ENCODE measurements at regions not wholly inside any gene's neighbourhood (a gene's known extent, or its start where the extent isn't known, plus 50 kb on each side); places are given as distances from the start of the nearest gene placed in this dataset.
A peak's percentile ranks its signal among the peaks of the same experiment; 100 is the strongest.
"Not testable (repeated sequence)": the region's sequence is repeated elsewhere in the genome, so short reads cannot be mapped to it uniquely, and the experiment has no call there.

GRCh38 chr7:114294036-114294435, 120.6 kb upstream of the FOXP2 start:
- Histone ChIP-seq H3K36me3 (no peaks in the 10 kb centered on the region), H3K4me2 (peak overlapping the region in 1 of 11 experiments; percentile 7; a peak in 1 of 22 replicates), H3K4me1 (peaks cover 0 to 24% (median 4%) of the 10 kb centered on the region in 10 experiments; a peak in 8 of 20 replicates), H3K4me3 (no peak overlapping the region), H3K9me3 (replicated peaks in 1 of 11) (peaks cover 0 to 6% (median 0%) of the 10 kb centered on the region in 11 experiments; a peak in 1 of 22 replicates), H3K27me3 (no peaks in the 10 kb centered on the region), H4K20me1 (no peaks in the 10 kb centered on the region), H3K9ac (no peak overlapping the region), H3K27ac (no peak overlapping the region)
- TF ChIP-seq Cebpa-rat (IDR thresholded peaks at IDR 0.05), result no peak

GRCh38 chr7:114293289-114294012, 121.2 kb upstream of the FOXP2 start:
- peak overlapping the region in 4 of 11 experiments; percentile 7 to 45 (median 19); a peak in 5 of 22 replicates for H3K4me2 ChIP-seq

GRCh38 chr7:114279901-114280300, 134.7 kb upstream of the FOXP2 start:
- TF ChIP-seq Cebpa-rat (IDR thresholded peaks at IDR 0.05), result no peak
- Histone ChIP-seq H3K9me3 (replicated peaks in 1 of 11) (no peaks in the 10 kb centered on the region), H3K36me3 (no peaks in the 10 kb centered on the region), H3K27ac (no peak overlapping the region), H3K27me3 (no peaks in the 10 kb centered on the region), H3K4me1 (no peaks in the 10 kb centered on the region), H3K4me2 (no peak overlapping the region), H3K4me3 (no peak overlapping the region), H4K20me1 (no peaks in the 10 kb centered on the region), H3K9ac (no peak overlapping the region)

More at GRCh38 chr7:114293289-114294012, 121.2 kb upstream of the FOXP2 start:
- H3K36me3 ChIP-seq, result no peaks in the 10 kb centered on the region
- no peaks in the 10 kb centered on the region for H4K20me1 ChIP-seq
- peak overlapping the region in 2 of 11 experiments; percentile 24 to 42; a peak in 3 of 22 replicates for H3K27ac ChIP-seq
- TF ChIP-seq Cebpa-rat (IDR thresholded peaks at IDR 0.05), result no peak
- H3K27me3 ChIP-seq, result no peaks in the 10 kb centered on the region
- H3K9me3 ChIP-seq (replicated peaks in 1 of 11), result peaks cover 0 to 6% (median 0%) of the 10 kb centered on the region in 11 experiments; a peak in 1 of 22 replicates
- H3K4me3 ChIP-seq, result no peak overlapping the region
- H3K9ac ChIP-seq, result no peak overlapping the region
- peaks cover 0 to 23% (median 4%) of the 10 kb centered on the region in 10 experiments; a peak in 8 of 20 replicates for H3K4me1 ChIP-seq

- Histone ChIP-seq H3K4me1 (peaks cover 0 to 5% (median 0%) of the 10 kb centered on the region in 10 experiments; a peak in 1 of 20 replicates), H3K9me3 (replicated peaks in 1 of 11) (no peaks in the 10 kb centered on the region), H3K36me3 (no peaks in the 10 kb centered on the region), H3K4me2 (no peak overlapping the region), H3K4me3 (no peak overlapping the region), H3K27ac (no peak overlapping the region), H4K20me1 (no peaks in the 10 kb centered on the region), H3K27me3 (no peaks in the 10 kb centered on the region), H3K9ac (no peak overlapping the region)
- TF ChIP-seq Cebpa-rat (IDR thresholded peaks at IDR 0.05), result no peak
Measured at GRCh38 chr7:114273218-114273617, 141.4 kb upstream of the FOXP2 start.

- Histone ChIP-seq H3K9me3 (replicated peaks in 1 of 11) (no peaks in the 10 kb centered on the region), H4K20me1 (no peaks in the 10 kb centered on the region), H3K36me3 (no peaks in the 10 kb centered on the region), H3K4me1 (peaks cover 0 to 5% (median 0%) of the 10 kb centered on the region in 10 experiments; a peak in 1 of 20 replicates), H3K4me3 (no peak overlapping the region), H3K9ac (no peak overlapping the region), H3K27me3 (no peaks in the 10 kb centered on the region), H3K4me2 (no peak overlapping the region), H3K27ac (no peak overlapping the region)
- no peak for TF ChIP-seq Cebpa-rat (IDR thresholded peaks at IDR 0.05)
Measured at GRCh38 chr7:114269714-114270113, 144.9 kb upstream of the FOXP2 start.

- not testable (repeated sequence) for H3K4me1 ChIP-seq; H3K27ac ChIP-seq; H3K27me3 ChIP-seq; H4K20me1 ChIP-seq; H3K4me3 ChIP-seq; H3K9ac ChIP-seq; H3K4me2 ChIP-seq; H3K9me3 ChIP-seq (replicated peaks in 1 of 11); H3K36me3 ChIP-seq
Measured at GRCh38 chr7:114267550-114267949, 147.1 kb upstream of the FOXP2 start.

- H3K4me3 ChIP-seq, result no peak overlapping the region
- no peak overlapping the region for H3K4me2 ChIP-seq
- TF ChIP-seq Cebpa-rat (IDR thresholded peaks at IDR 0.05), result no peak
Measured at GRCh38 chr7:114264023-114264422, 150.6 kb upstream of the FOXP2 start.

GRCh38 chr7:114263219-114263618, 151.4 kb upstream of the FOXP2 start:
- H4K20me1 ChIP-seq, result no peaks in the 10 kb centered on the region

More at GRCh38 chr7:114264023-114264422, 150.6 kb upstream of the FOXP2 start:
- Histone ChIP-seq H3K9me3 (replicated peaks in 1 of 11) (no peaks in the 10 kb centered on the region), H3K27me3 (no peaks in the 10 kb centered on the region), H3K27ac (no peak overlapping the region), H3K36me3 (no peaks in the 10 kb centered on the region), H3K4me1 (no peaks in the 10 kb centered on the region), H3K9ac (no peak overlapping the region), H4K20me1 (no peaks in the 10 kb centered on the region)

GRCh38 chr7:114255404-114255841, 159.2 kb upstream of the FOXP2 start:
- H3K27me3 ChIP-seq, result no peaks in the 10 kb centered on the region
- H3K9ac ChIP-seq, result no peak overlapping the region
- no peak overlapping the region for H3K4me2 ChIP-seq
- no peaks in the 10 kb centered on the region for H4K20me1 ChIP-seq
- H3K4me3 ChIP-seq, result no peak overlapping the region
- 0 out of 22 replicates have a peak, but pooled peaks cover 0 to 3% (median 0%) of the 10 kb centered on the region in 11 experiments for H3K9me3 ChIP-seq (replicated peaks in 1 of 11)
- H3K36me3 ChIP-seq, result no peaks in the 10 kb centered on the region
- no peaks in the 10 kb centered on the region for H3K4me1 ChIP-seq
- no peak overlapping the region for H3K27ac ChIP-seq
- TF ChIP-seq Cebpa-rat (IDR thresholded peaks at IDR 0.05), result no peak

More at GRCh38 chr7:114263219-114263618, 151.4 kb upstream of the FOXP2 start:
- H3K27ac ChIP-seq, result no peak overlapping the region
- H3K36me3 ChIP-seq, result no peaks in the 10 kb centered on the region
- no peak overlapping the region for H3K4me3 ChIP-seq
- H3K4me2 ChIP-seq, result no peak overlapping the region
- no peaks in the 10 kb centered on the region for H3K9me3 ChIP-seq (replicated peaks in 1 of 11)
- TF ChIP-seq Cebpa-rat (IDR thresholded peaks at IDR 0.05), result no peak
- H3K4me1 ChIP-seq, result no peaks in the 10 kb centered on the region
- no peak overlapping the region for H3K9ac ChIP-seq
- no peaks in the 10 kb centered on the region for H3K27me3 ChIP-seq

- Histone ChIP-seq H3K27ac (no peak overlapping the region), H3K9me3 (replicated peaks in 1 of 11) (no peaks in the 10 kb centered on the region), H3K9ac (no peak overlapping the region), H3K4me3 (no peak overlapping the region), H3K36me3 (no peaks in the 10 kb centered on the region), H3K27me3 (no peaks in the 10 kb centered on the region), H3K4me1 (no peaks in the 10 kb centered on the region), H3K4me2 (no peak overlapping the region), H4K20me1 (no peaks in the 10 kb centered on the region)
- no peak for TF ChIP-seq Cebpa-rat (IDR thresholded peaks at IDR 0.05)
Measured at GRCh38 chr7:114243646-114244045, 171.0 kb upstream of the FOXP2 start.
